ENCODE measurements at regions not wholly inside any gene's neighbourhood (a gene's known extent, or its start where the extent isn't known, plus 50 kb on each side); places are given as distances from the start of the nearest gene placed in this dataset.

GRCh38 chr7:110187877-110188554 is 902.9 kb upstream of the LRRN3 start:
- TF ChIP-seq HNF4G (IDR thresholded peaks at IDR 0.05): no peak
- no peak for TF ChIP-seq MAX (IDR thresholded peaks at IDR 0.05)
- TF ChIP-seq HNF4A (conservative IDR thresholded peaks at IDR 0.05): no peak
- TF ChIP-seq ZBTB33 (IDR thresholded peaks at IDR 0.05): no peak
- TF ChIP-seq TAF1 (conservative IDR thresholded peaks at IDR 0.05): no peak
- no peak for TF ChIP-seq RAD21 (IDR thresholded peaks at IDR 0.05)
- no peak for TF ChIP-seq FOXA1 (IDR thresholded peaks at IDR 0.05)
- no peak for TF ChIP-seq REST (IDR thresholded peaks at IDR 0.05)
- TF ChIP-seq FOXA2 (IDR thresholded peaks at IDR 0.05): no peak
- TF ChIP-seq EGR1 (IDR thresholded peaks at IDR 0.05; ENCODE audit: low read depth in 2 of 2): no peak
- no peak for TF ChIP-seq SP1 (IDR thresholded peaks at IDR 0.05)
- TF ChIP-seq ATF3 (IDR thresholded peaks at IDR 0.05): no peak
- no peak for TF ChIP-seq YY1 (IDR thresholded peaks at IDR 0.05)
- TF ChIP-seq RXRA (IDR thresholded peaks at IDR 0.05): no peak
- no peak for TF ChIP-seq JUND (IDR thresholded peaks at IDR 0.05)
- WGBS: 56% methylated on average over 3 of the region's 3 CpGs
- no peak overlapping the region for H3K27ac ChIP-seq (ENCODE audit: low read depth in 1 of 2, low read length in 2 of 2)
- peaks cover 0 to 1% (median 0%) of the 10 kb centered on the region in 4 donors for H3K9me3 ChIP-seq (ENCODE audit: control insufficient read depth in 4 of 4, low read length in 3 of 4)
- H3K36me3 ChIP-seq (ENCODE audit: control insufficient read depth in 4 of 4, insufficient read depth in 3 of 4, low read depth in 1 of 4, low read length in 3 of 4): no peaks in the 10 kb centered on the region
- no peak for DNase-seq (ENCODE audit: low spot score)
- no peak overlapping the region for H3K9ac ChIP-seq (ENCODE audit: low read depth in 1 of 2, low read length in 2 of 2)
- H3K4me3 ChIP-seq (ENCODE audit: low read depth in 1 of 3, low read length in 3 of 3): no peak overlapping the region
- no peaks in the 10 kb centered on the region for H3K4me1 ChIP-seq (ENCODE audit: control insufficient read depth in 4 of 4, insufficient read depth in 4 of 4, low read length in 3 of 4)
- H3K27me3 ChIP-seq (ENCODE audit: control insufficient read depth in 4 of 4, insufficient read depth in 4 of 4, low read length in 3 of 4): no peaks in the 10 kb centered on the region

- Histone ChIP-seq H3K9ac (ENCODE audit: low read depth in 1 of 2, low read length in 2 of 2) (no peak overlapping the region), H3K36me3 (ENCODE audit: control insufficient read depth in 4 of 4, insufficient read depth in 3 of 4, low read depth in 1 of 4, low read length in 3 of 4) (no peaks in the 10 kb centered on the region), H3K4me1 (ENCODE audit: control insufficient read depth in 4 of 4, insufficient read depth in 4 of 4, low read length in 3 of 4) (no peaks in the 10 kb centered on the region), H3K27me3 (ENCODE audit: control insufficient read depth in 4 of 4, insufficient read depth in 4 of 4, low read length in 3 of 4) (no peaks in the 10 kb centered on the region), H3K4me3 (ENCODE audit: low read depth in 1 of 3, low read length in 3 of 3) (no peak overlapping the region), H3K9me3 (ENCODE audit: control insufficient read depth in 4 of 4, low read length in 3 of 4) (no peaks in the 10 kb centered on the region), H3K27ac (ENCODE audit: low read depth in 1 of 2, low read length in 2 of 2) (no peak overlapping the region)
- no peak for DNase-seq (ENCODE audit: low spot score)
- 70% methylated on average over 4 of the region's 4 CpGs for WGBS
- TF ChIP-seq JUND (IDR thresholded peaks at IDR 0.05): no peak
- TF ChIP-seq GABPA (IDR thresholded peaks at IDR 0.05 in 1 of 2, conservative IDR thresholded peaks at IDR 0.05 in 1 of 2): no peak
- TF ChIP-seq ATF3 (IDR thresholded peaks at IDR 0.05): no peak
- no peak for TF ChIP-seq EGR1 (IDR thresholded peaks at IDR 0.05; ENCODE audit: low read depth in 2 of 2)
- no peak for TF ChIP-seq FOXA1 (IDR thresholded peaks at IDR 0.05)
- TF ChIP-seq FOXA2 (IDR thresholded peaks at IDR 0.05): no peak
- no peak for TF ChIP-seq SP1 (IDR thresholded peaks at IDR 0.05)
- TF ChIP-seq REST (IDR thresholded peaks at IDR 0.05): no peak
- TF ChIP-seq NR2F2 (IDR thresholded peaks at IDR 0.05): no peak
- TF ChIP-seq TAF1 (conservative IDR thresholded peaks at IDR 0.05): no peak
- no peak for TF ChIP-seq RAD21 (IDR thresholded peaks at IDR 0.05)
- TF ChIP-seq MAX (IDR thresholded peaks at IDR 0.05): no peak
- no peak for TF ChIP-seq ZBTB33 (IDR thresholded peaks at IDR 0.05)
- TF ChIP-seq YY1 (IDR thresholded peaks at IDR 0.05): no peak
- no peak for TF ChIP-seq RXRA (IDR thresholded peaks at IDR 0.05)
- TF ChIP-seq HNF4A (conservative IDR thresholded peaks at IDR 0.05): no peak
Measured at GRCh38 chr7:110204527-110204926, 886.4 kb upstream of the LRRN3 start.

Measured in liver (tissue), 7 donors.